HEK293 (cell line): ENCODE measurements at regions not wholly inside any gene's neighbourhood (a gene's known extent, or its start where the extent isn't known, plus 50 kb on each side); places are given as distances from the start of the nearest gene placed in this dataset.

Experiments
- CTCF ChIA-PET: fragments of 350-600 bp; formaldehyde crosslinking; extraction: SDS; loops from one replicate; lab custom pipeline; 2021; ENCODE audit warnings: antibody characterized with exemption; lab: Yijun Ruan, JAX
- POLR2A ChIA-PET: fragments of 300-600 bp; formaldehyde crosslinking; extraction: SDS; loops from one replicate; lab custom pipeline; 2020; ENCODE audit warnings: antibody characterized with exemption, inconsistent platforms; lab: Yijun Ruan, JAX
- H3K27ac ChIP-seq: fragments of 200-500 bp; sonication (Bioruptor generic); 2 replicates; pipeline ENCODE4 v1.5.1; 2014; ENCODE audit warnings: low read depth, low read length, control low read depth, inconsistent platforms; ENCODE audit errors: extremely low read depth
- H3K36me3 ChIP-seq, 2 experiments: fragments of 200-500 bp in 1 of 2; sonication (Bioruptor generic) in 1 of 2; 1 replicate in 1 of 2; 2 replicates in 1 of 2; pipeline ENCODE4 v1.5.1; 2014 to 2017; ENCODE audit warnings: inconsistent platforms in 2 of 2, low read length in 2 of 2; ENCODE audit not compliant: control insufficient read depth in 2 of 2, insufficient read depth in 1 of 2
- H3K4me1 ChIP-seq: fragments of 200-500 bp; sonication (Bioruptor generic); 2 replicates; pipeline ENCODE4 v1.5.1; 2014; ENCODE audit warnings: mild to moderate bottlenecking, low read length, inconsistent platforms; ENCODE audit not compliant: control insufficient read depth, insufficient read depth
- H3K4me3 ChIP-seq: 2 replicates; pipeline ENCODE4 v1.5.1; 2011; ENCODE audit warnings: low read depth, mild to moderate bottlenecking, control low read depth, low read length, moderate library complexity
- H3K9me3 ChIP-seq: fragments of 200-500 bp; sonication (Bioruptor generic); 2 replicates; pipeline ENCODE4 v1.5.1; 2014; ENCODE audit warnings: low read depth, low read length, inconsistent platforms; ENCODE audit not compliant: control insufficient read depth, insufficient read depth
- GLIS2 ChIP-seq: fragments of 450-650 bp; formaldehyde crosslinking; IDR thresholded peaks from 2 replicates; pipeline ENCODE4 v1.5.1; 2016; ENCODE audit warnings: missing biosample characterization, missing genetic modification characterization
- HOXC10 ChIP-seq: sonication (generic); formaldehyde crosslinking; IDR thresholded peaks from 2 replicates; pipeline ENCODE4 v1.8.1; 2023; ENCODE audit warnings: mild to moderate bottlenecking, missing genetic modification reagents
- MYNN ChIP-seq: fragments of 450-650 bp; formaldehyde crosslinking; IDR thresholded peaks from 2 replicates; pipeline ENCODE4 v1.5.1; 2016; ENCODE audit warnings: missing biosample characterization, missing genetic modification characterization, borderline replicate concordance
- MZF1 ChIP-seq: fragments of 450-650 bp; formaldehyde crosslinking; IDR thresholded peaks from 2 replicates; pipeline ENCODE4 v1.5.1; 2017; ENCODE audit warnings: missing biosample characterization, missing genetic modification characterization, borderline replicate concordance
- SALL2 ChIP-seq: fragments of 450-650 bp; formaldehyde crosslinking; IDR thresholded peaks from 2 replicates; pipeline ENCODE4 v1.5.0; 2017; ENCODE audit warnings: missing biosample characterization, mild to moderate bottlenecking, missing genetic modification characterization, borderline replicate concordance
- TSHZ1 ChIP-seq: fragments of 450-650 bp; formaldehyde crosslinking; IDR thresholded peaks from 2 replicates; pipeline ENCODE4 v1.5.1; 2016; ENCODE audit warnings: missing biosample characterization, missing genetic modification characterization, borderline replicate concordance
- YY2 ChIP-seq: fragments of 450-650 bp; formaldehyde crosslinking; IDR thresholded peaks from 2 replicates; pipeline ENCODE4 v1.5.1; 2016; ENCODE audit warnings: missing biosample characterization, missing genetic modification characterization
- ZBTB1 ChIP-seq: fragments of 450-650 bp; formaldehyde crosslinking; IDR thresholded peaks from 2 replicates; pipeline ENCODE4 v1.5.1; 2016; ENCODE audit warnings: missing biosample characterization, missing genetic modification characterization
- ZBTB44 ChIP-seq: fragments of 450-650 bp; IDR thresholded peaks from 2 replicates; pipeline ENCODE4 v1.5.1; 2018; ENCODE audit warnings: missing biosample characterization, mild to moderate bottlenecking, missing genetic modification characterization
- ZBTB7A ChIP-seq: fragments of 450-650 bp; formaldehyde crosslinking; IDR thresholded peaks from 2 replicates; pipeline ENCODE4 v1.5.1; 2016; ENCODE audit warnings: low read depth, missing biosample characterization, missing genetic modification characterization
- ZFP37 ChIP-seq: fragments of 450-650 bp; formaldehyde crosslinking; IDR thresholded peaks from 2 replicates; pipeline ENCODE4 v1.5.1; 2016; ENCODE audit warnings: missing biosample characterization, missing genetic modification characterization
- ZFP69B ChIP-seq: fragments of 450-650 bp; formaldehyde crosslinking; IDR thresholded peaks from 2 replicates; pipeline ENCODE4 v1.5.1; 2016; ENCODE audit warnings: missing biosample characterization, missing genetic modification characterization
- ZNF140 ChIP-seq: fragments of 450-650 bp; formaldehyde crosslinking; IDR thresholded peaks from 2 replicates; pipeline ENCODE4 v1.5.1; 2016; ENCODE audit warnings: missing biosample characterization, missing genetic modification characterization
- ZNF2 ChIP-seq: fragments of 450-650 bp; formaldehyde crosslinking; IDR thresholded peaks from 2 replicates; pipeline ENCODE4 v1.5.1; 2016; ENCODE audit warnings: missing biosample characterization, missing genetic modification characterization
- ZNF214 ChIP-seq: fragments of 450-650 bp; formaldehyde crosslinking; IDR thresholded peaks from 2 replicates; pipeline ENCODE4 v1.5.1; 2017; ENCODE audit warnings: missing biosample characterization, mild to moderate bottlenecking, missing genetic modification characterization, borderline replicate concordance
- ZNF239 ChIP-seq: fragments of 450-650 bp; formaldehyde crosslinking; IDR thresholded peaks from 2 replicates; pipeline ENCODE4 v1.5.1; 2016; ENCODE audit warnings: missing biosample characterization, missing genetic modification characterization
- ZNF416 ChIP-seq: fragments of 450-650 bp; formaldehyde crosslinking; IDR thresholded peaks from 2 replicates; pipeline ENCODE4 v1.5.1; 2016; ENCODE audit warnings: missing biosample characterization, missing genetic modification characterization
- ZNF518A ChIP-seq: fragments of 450-650 bp; formaldehyde crosslinking; conservative IDR thresholded peaks from 2 replicates; pipeline ENCODE4 v1.5.1; 2016; ENCODE audit warnings: low read depth, missing biosample characterization, missing genetic modification characterization
- ZNF623 ChIP-seq: fragments of 450-650 bp; formaldehyde crosslinking; IDR thresholded peaks from 2 replicates; pipeline ENCODE4 v1.5.1; 2016; ENCODE audit warnings: missing biosample characterization, missing genetic modification characterization
- ZNF645 ChIP-seq: fragments of 450-650 bp; formaldehyde crosslinking; IDR thresholded peaks from 2 replicates; pipeline ENCODE4; 2016; ENCODE audit warnings: missing biosample characterization, missing genetic modification characterization
- ZNF664 ChIP-seq: fragments of 450-650 bp; formaldehyde crosslinking; IDR thresholded peaks from 2 replicates; pipeline ENCODE4 v1.5.1; 2016; ENCODE audit warnings: missing biosample characterization, missing genetic modification characterization
- ZNF701 ChIP-seq: fragments of 450-650 bp; formaldehyde crosslinking; IDR thresholded peaks from 2 replicates; pipeline ENCODE4 v1.5.1; 2016; ENCODE audit warnings: missing biosample characterization, missing genetic modification characterization
- ZNF785 ChIP-seq: fragments of 450-650 bp; formaldehyde crosslinking; IDR thresholded peaks from 2 replicates; pipeline ENCODE4 v1.5.1; 2016; ENCODE audit warnings: missing biosample characterization, missing genetic modification characterization
- TF ChIP-seq, protein P1 (sequence below): fragments of 450-650 bp; formaldehyde crosslinking; IDR thresholded peaks from 2 replicates; pipeline ENCODE4 v1.5.1; 2017; ENCODE audit warnings: missing biosample characterization, missing genetic modification characterization
- TF ChIP-seq, protein P2 (sequence below): IDR thresholded peaks from 2 replicates; pipeline ENCODE4 v1.6.1; 2011; ENCODE audit warnings: mild to moderate bottlenecking, low read depth, low read length, borderline replicate concordance

DNA sequence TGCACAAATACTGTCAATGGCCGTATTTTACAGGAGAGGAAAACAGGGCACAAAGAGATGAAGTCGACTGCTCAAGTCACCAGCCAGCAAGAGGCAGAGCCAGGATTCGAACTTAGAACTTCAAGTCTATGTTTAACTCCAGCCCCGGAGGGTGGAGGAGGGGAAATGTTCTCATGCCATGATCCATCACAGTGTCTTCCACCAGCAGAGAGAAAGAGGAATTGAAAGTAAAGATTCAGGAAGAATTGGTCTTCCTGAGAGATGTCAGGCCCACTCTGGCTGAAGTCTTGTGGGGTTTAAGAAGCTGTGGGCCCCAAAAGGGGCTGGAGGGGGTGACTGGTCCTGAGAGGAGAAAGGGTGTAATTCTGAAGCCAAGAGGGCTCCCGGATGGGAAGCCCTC is 260.0 kb downstream of the TNS1 start (continued):
- TF ChIP-seq, protein P1, sequence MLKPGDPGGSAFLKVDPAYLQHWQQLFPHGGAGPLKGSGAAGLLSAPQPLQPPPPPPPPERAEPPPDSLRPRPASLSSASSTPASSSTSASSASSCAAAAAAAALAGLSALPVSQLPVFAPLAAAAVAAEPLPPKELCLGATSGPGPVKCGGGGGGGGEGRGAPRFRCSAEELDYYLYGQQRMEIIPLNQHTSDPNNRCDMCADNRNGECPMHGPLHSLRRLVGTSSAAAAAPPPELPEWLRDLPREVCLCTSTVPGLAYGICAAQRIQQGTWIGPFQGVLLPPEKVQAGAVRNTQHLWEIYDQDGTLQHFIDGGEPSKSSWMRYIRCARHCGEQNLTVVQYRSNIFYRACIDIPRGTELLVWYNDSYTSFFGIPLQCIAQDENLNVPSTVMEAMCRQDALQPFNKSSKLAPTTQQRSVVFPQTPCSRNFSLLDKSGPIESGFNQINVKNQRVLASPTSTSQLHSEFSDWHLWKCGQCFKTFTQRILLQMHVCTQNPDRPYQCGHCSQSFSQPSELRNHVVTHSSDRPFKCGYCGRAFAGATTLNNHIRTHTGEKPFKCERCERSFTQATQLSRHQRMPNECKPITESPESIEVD (tag by site-specific recombination): no peak
- TF ChIP-seq TSHZ1 (tag by site-specific recombination) (no peak), ZNF2 (tag by site-specific recombination) (no peak), ZBTB44 (tag by site-specific recombination) (no peak), SALL2 (tag by site-specific recombination) (no peak), MZF1 (tag by site-specific recombination) (no peak), ZFP37 (no peak), ZNF239 (tag by site-specific recombination) (no peak), YY2 (tag by site-specific recombination) (no peak), ZNF623 (tag by site-specific recombination) (no peak), ZNF518A (no peak), MYNN (tag by site-specific recombination) (no peak)

DNA sequence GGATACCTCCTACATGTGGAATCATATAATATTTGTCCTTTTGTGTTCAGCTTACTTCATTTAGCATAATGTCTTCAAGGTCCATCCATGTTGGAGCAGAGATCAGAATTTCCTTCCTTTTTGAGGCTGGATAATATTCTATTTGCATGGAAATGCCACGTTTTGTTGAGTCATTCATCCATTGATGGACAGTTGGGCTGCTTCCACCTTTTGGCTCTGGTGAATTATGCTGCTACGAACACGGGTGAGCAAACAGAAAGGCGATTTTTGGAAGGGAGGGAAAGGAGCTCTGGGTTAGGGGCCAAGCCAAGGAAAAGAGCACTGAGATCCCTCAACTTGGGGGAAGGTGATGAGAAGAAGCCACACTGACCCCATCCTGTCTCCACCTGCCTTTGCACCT is 260.5 kb downstream of the TNS1 start:
- Histone ChIP-seq H3K4me1 (no peaks in the 10 kb centered on the region), H3K9me3 (no peaks in the 10 kb centered on the region), H3K4me3 (no peak overlapping the region), H3K27ac (no peak overlapping the region), H3K36me3 (no peaks in the 10 kb centered on the region)
- POLR2A ChIA-PET: no interaction called here
- CTCF ChIA-PET: no interaction called here
- no peak for TF ChIP-seq HOXC10 (CRISPR knock-in tag)
- TF ChIP-seq ZNF701 (tag by site-specific recombination): no peak
- no peak for TF ChIP-seq ZNF785 (tag by site-specific recombination)
- no peak for TF ChIP-seq ZNF664
- no peak for TF ChIP-seq ZNF214 (tag by site-specific recombination)
- no peak for TF ChIP-seq ZBTB7A (tag by site-specific recombination)
- no peak for TF ChIP-seq GLIS2
- TF ChIP-seq, protein P2, sequence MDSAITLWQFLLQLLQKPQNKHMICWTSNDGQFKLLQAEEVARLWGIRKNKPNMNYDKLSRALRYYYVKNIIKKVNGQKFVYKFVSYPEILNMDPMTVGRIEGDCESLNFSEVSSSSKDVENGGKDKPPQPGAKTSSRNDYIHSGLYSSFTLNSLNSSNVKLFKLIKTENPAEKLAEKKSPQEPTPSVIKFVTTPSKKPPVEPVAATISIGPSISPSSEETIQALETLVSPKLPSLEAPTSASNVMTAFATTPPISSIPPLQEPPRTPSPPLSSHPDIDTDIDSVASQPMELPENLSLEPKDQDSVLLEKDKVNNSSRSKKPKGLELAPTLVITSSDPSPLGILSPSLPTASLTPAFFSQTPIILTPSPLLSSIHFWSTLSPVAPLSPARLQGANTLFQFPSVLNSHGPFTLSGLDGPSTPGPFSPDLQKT: no peak
- no peak for TF ChIP-seq ZBTB1
- no peak for TF ChIP-seq ZNF416
- no peak for TF ChIP-seq ZNF140 (tag by site-specific recombination)
- no peak for TF ChIP-seq ZFP69B (tag by site-specific recombination)
- no peak for TF ChIP-seq ZNF645 (tag by site-specific recombination)
